Fibroblast of villous mesenchyme (primary cell): ENCODE measurements at regions not wholly inside any gene's neighbourhood (a gene's known extent, or its start where the extent isn't known, plus 50 kb on each side); places are given as distances from the start of the nearest gene placed in this dataset.

Experiments used
- DNase-seq: peaks from one replicate; pipeline ENCODE4 v3.0.0-alpha.2; 2010; ENCODE audit warnings: low read depth
- H3K4me3 ChIP-seq: 2 replicates; pipeline ENCODE4 v1.5.1; 2011; ENCODE audit warnings: low read depth, mild to moderate bottlenecking, low read length
- TF ChIP-seq, protein P1 (sequence below): IDR thresholded peaks from 2 replicates; pipeline ENCODE4 v1.5.1; 2012; ENCODE audit warnings: low read depth, mild to moderate bottlenecking, low read length; ENCODE audit not compliant: insufficient read depth

DNA sequence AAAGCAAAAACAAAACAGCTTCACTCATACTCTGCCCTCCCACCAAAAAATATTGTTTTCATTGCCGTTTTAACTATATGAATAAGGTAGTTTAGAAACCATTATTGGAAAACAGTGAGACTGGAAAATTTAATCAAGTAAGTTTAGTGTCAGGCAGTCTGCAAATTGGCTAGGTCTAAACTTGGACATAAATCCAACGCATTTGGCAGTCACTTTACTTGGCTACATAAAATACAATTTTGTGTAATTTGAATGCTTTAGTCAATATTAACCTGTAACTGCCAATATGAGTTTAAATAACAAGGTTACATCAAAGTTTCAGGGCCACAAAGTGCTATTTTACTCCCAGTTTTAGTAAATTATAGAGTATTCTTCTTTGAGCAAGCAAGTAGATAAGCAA lies 202.3 kb upstream of the SLC38A2 start:
- DNase-seq, result no peak
- no peak overlapping the region for H3K4me3 ChIP-seq
- TF ChIP-seq, protein P1, sequence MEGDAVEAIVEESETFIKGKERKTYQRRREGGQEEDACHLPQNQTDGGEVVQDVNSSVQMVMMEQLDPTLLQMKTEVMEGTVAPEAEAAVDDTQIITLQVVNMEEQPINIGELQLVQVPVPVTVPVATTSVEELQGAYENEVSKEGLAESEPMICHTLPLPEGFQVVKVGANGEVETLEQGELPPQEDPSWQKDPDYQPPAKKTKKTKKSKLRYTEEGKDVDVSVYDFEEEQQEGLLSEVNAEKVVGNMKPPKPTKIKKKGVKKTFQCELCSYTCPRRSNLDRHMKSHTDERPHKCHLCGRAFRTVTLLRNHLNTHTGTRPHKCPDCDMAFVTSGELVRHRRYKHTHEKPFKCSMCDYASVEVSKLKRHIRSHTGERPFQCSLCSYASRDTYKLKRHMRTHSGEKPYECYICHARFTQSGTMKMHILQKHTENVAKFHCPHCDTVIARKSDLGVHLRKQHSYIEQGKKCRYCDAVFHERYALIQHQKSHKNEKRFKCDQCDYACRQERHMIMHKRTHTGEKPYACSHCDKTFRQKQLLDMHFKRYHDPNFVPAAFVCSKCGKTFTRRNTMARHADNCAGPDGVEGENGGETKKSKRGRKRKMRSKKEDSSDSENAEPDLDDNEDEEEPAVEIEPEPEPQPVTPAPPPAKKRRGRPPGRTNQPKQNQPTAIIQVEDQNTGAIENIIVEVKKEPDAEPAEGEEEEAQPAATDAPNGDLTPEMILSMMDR, result no peak

DNA sequence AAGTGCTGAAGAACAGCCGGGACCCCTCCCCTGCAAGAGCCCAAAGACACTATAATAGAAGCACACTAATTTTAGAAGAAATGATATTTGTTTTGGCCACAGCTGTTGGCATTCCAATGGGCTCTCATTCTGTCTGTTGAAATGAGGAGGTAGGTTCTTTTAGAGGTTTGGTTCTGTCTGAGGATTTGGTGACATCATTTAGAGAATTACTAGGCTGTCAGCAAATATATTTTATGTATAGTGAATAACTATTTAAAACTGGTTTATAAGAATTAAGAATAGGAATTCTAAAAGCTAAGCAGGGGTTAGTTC lies 200.7 kb upstream of the SLC38A2 start:
- no peak overlapping the region for H3K4me3 ChIP-seq
- no peak for DNase-seq
- TF ChIP-seq, protein P1, result no peak

DNA sequence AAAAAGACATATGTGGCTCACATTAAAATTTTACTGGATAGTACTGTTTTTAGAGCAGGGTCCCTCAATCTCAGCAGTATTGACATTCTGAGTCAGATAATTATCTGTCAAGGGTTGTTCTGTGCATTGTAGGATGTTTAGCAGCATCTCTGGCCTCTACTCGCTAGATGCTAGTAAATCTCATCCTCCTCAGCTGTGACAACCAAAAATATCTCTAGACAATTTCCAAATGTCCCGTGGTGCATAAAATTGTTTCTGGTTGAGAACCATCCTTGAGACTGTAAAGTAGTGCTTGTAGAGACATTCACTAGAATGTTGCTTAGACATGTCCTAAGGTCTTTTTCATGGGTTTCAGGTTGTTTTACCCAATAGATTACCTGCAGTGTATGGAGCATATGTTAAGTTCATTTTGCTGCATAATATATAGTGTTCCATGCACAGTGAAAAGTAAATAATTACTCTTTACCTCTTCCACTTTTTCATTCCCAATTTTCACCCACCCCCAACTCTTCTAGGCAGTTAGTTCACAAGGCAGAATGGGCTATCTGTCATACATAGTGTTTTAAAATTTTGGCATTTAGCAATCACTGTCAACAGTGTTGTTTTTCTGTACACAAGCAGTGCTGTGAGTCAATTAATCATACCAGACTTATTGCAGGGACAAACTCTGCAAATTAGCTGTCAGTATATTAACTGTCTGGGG lies 200.2 kb upstream of the SLC38A2 start:
- TF ChIP-seq, protein P1, result no peak
- no peak overlapping the region for H3K4me3 ChIP-seq
- DNase-seq, result no peak

DNA sequence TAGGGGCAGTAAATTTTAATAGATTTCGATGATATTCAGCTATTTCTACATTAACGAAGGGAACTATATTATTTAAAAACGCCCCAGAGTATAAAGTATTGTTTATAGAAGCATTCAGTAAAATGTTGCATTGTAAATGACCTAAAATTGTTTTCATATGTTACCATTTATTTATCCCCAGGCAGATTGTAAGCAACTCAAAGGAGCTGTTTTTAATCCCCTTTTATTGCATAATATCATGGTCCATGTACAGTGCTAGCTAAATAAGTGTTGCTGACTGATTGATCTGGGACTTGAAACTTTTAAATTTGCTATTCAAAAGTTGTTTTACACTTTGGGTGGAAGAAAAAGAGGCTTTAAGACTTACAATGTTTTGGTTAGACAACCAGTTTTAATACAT lies 199.0 kb upstream of the SLC38A2 start:
- TF ChIP-seq, protein P1, result no peak
- H3K4me3 ChIP-seq, result no peak overlapping the region
- DNase-seq, result no peak

DNA sequence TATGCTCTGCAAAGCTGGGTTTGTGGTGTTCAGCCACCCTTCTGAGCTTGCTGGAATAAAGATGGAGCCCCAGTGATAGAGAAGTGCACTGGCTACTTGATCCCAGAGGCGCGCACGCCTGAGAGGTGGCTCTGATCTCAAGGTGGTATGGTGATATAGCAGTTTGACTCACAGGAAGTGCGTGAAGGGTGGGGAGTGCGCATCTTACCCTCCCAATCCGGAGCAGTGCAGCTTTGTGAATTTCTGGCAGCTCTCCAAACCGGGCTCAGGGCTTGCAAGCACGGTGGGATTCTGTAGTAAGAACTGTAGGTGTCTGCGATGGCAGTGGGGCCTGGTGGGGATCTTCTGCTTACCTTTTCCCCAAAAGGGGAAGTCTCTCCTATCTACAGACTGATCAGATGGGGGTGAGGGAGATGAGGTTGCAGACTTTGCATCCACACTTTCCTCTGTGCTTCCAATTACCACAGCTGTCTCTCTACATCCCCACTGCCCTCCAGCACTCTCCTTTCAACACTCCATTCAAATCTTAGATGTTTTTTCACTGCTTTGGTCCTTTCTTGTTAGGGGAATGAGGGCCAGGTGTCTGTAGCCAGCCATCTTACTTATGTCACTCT lies 197.4 kb upstream of the SLC38A2 start:
- no peak overlapping the region for H3K4me3 ChIP-seq
- TF ChIP-seq, protein P1, result no peak
- no peak for DNase-seq

DNA sequence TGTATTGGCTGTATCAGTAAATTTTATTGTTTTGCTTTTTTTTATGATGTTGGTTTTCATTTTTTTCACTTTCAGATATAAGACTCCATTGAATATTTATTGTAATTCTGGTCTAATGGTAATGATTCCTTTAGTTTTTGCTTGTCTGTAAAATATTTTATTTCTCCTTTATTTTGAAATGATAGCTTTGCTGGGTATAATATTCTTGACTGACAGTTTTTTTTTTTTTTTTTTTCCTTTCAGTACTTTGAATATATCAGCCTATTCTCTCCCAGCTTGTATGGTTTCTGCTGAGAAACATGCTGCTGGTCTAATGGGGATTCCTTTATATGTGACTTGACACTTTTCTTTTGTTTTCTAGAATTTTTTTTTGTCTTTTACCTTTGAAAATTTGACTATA lies 195.1 kb upstream of the SLC38A2 start:
- no peak for DNase-seq
- H3K4me3 ChIP-seq, result no peak overlapping the region
- TF ChIP-seq, protein P1, result no peak
